Body of pancreas (tissue), 4 donors: ENCODE measurements at regions not wholly inside any gene's neighbourhood (a gene's known extent, or its start where the extent isn't known, plus 50 kb on each side); places are given as distances from the start of the nearest gene placed in this dataset.

ENCODE experiments used
- CTCF ChIP-seq, 7 experiments: fragments of 450-650 bp in 4 of 7; fragments of 200-600 bp in 3 of 7; sonication (generic) in 3 of 7; IDR thresholded peaks; one replicate each; pipeline ENCODE4 v1.5.1; 2016 to 2019; ENCODE audit warnings: antibody characterized with exemption in 7 of 7
- POLR2A ChIP-seq, 3 donors: fragments of 450-650 bp; IDR thresholded peaks; one replicate each; pipeline ENCODE4 v1.6.1; 2016; ENCODE audit warnings: antibody characterized with exemption in 3 of 3, mild to moderate bottlenecking in 2 of 3

GRCh38 chr17:34780438-34780837 is 180.8 kb downstream of the CCT6B start:
- TF ChIP-seq POLR2A (IDR thresholded peaks at IDR 0.05) (no peak), CTCF (IDR thresholded peaks at IDR 0.05) (no peak)
